Loucy (cell line): ENCODE measurements at regions not wholly inside any gene's neighbourhood (a gene's known extent, or its start where the extent isn't known, plus 50 kb on each side); places are given as distances from the start of the nearest gene placed in this dataset.

Experiments used
- H2AFZ ChIP-seq: fragments of 200-600 bp; sonication (generic); 2 replicates; pipeline ENCODE4 v1.6.0; 2016; ENCODE audit warnings: antibody characterized with exemption, mild to moderate bottlenecking, low read length, moderate library complexity
- H3F3A ChIP-seq: fragments of 200-600 bp; 2 replicates; pipeline ENCODE4 v1.6.0; 2016; ENCODE audit warnings: antibody characterized with exemption, low read depth, mild to moderate bottlenecking
- H3K27me3 ChIP-seq: fragments of 200-600 bp; sonication (generic); 2 replicates; pipeline ENCODE4 v1.6.1; 2014; ENCODE audit warnings: low read length, mild to moderate bottlenecking; ENCODE audit not compliant: insufficient read depth, poor library complexity, severe bottlenecking
- H3K36me3 ChIP-seq: fragments of 200-600 bp; sonication (generic); 2 replicates; pipeline ENCODE4 v1.6.1; 2016; ENCODE audit warnings: low read length; ENCODE audit not compliant: insufficient read depth
- H3K4me1 ChIP-seq: fragments of 200-600 bp; sonication (generic); 2 replicates; pipeline ENCODE4 v1.5.1; 2014; ENCODE audit warnings: low read length, mild to moderate bottlenecking; ENCODE audit not compliant: insufficient read depth, poor library complexity, severe bottlenecking
- H3K4me2 ChIP-seq: fragments of 200-600 bp; sonication (generic); 2 replicates; pipeline ENCODE4 v1.6.0; 2014; ENCODE audit warnings: antibody characterized with exemption, low read length, low read depth, mild to moderate bottlenecking; ENCODE audit not compliant: poor library complexity, severe bottlenecking
- H3K4me3 ChIP-seq: fragments of 200-600 bp; sonication (generic); 2 replicates; pipeline ENCODE4 v1.5.1; 2014; ENCODE audit warnings: low read length, mild to moderate bottlenecking, mixed read lengths; ENCODE audit not compliant: poor library complexity, severe bottlenecking
- H3K79me2 ChIP-seq: fragments of 200-600 bp; sonication (generic); 2 replicates; pipeline ENCODE4 v1.6.1; 2014; ENCODE audit warnings: low read length; ENCODE audit not compliant: insufficient read depth
- H3K9ac ChIP-seq: fragments of 200-600 bp; sonication (generic); 2 replicates; pipeline ENCODE4 v1.6.0; 2014; ENCODE audit warnings: mild to moderate bottlenecking, low read depth, low read length, moderate library complexity; ENCODE audit not compliant: poor library complexity, severe bottlenecking
- H3K9me2 ChIP-seq: fragments of 200-600 bp; sonication (generic); replicated peaks from 2 replicates; pipeline ENCODE4 v1.6.1; 2016; ENCODE audit warnings: low read depth, low read length, mixed read lengths
- H3K9me3 ChIP-seq: fragments of 200-600 bp; sonication (generic); 2 replicates; pipeline ENCODE4 v1.6.1; 2014; ENCODE audit warnings: mild to moderate bottlenecking, antibody characterized with exemption, low read length, low read depth; ENCODE audit not compliant: insufficient read depth
- H4K20me1 ChIP-seq: fragments of 200-600 bp; sonication (generic); 2 replicates; pipeline ENCODE4 v1.6.0; 2014; ENCODE audit warnings: antibody characterized with exemption, low read length, mild to moderate bottlenecking; ENCODE audit not compliant: insufficient read depth, poor library complexity, severe bottlenecking
- EZH2phosphoT487 ChIP-seq: fragments of 200-600 bp; IDR thresholded peaks from 2 replicates; pipeline ENCODE4 v1.6.1; 2018; ENCODE audit warnings: antibody characterized with exemption, mild to moderate bottlenecking, moderate library complexity, borderline replicate concordance
- TF ChIP-seq, protein P1 (sequence below): fragments of 200-600 bp; sonication (generic); conservative IDR thresholded peaks from 2 replicates; pipeline ENCODE4 v1.5.1; 2014; ENCODE audit warnings: mild to moderate bottlenecking, antibody characterized with exemption, low read length

DNA sequence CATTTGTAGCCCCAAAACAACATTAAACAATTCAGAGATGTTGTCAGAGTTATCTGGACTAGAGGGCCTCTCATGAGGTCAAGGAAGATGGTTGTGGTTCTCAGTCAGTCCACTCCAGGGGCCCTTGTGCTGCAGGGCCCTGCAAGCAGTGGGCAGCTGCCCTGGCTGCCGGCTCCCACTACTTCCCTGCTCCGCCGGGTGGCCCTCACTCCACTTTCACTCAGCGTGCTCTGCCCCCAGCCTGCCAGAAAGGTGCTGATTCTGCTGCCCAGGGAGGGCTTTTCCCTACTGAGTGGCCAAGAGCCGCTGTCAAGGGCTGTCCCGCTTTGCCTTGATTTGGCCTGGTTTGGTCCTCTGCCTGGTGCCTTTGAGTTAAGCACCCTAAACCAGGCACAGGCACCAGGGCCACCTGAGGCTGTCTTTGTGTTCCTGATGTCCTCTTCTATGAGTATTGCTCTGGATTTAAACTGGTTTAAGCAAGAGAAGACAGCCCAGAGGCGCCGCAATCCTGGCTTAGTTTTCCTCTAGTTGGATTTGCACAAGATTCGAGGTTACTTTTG is 117.2 kb downstream of the GADD45G start:
- Histone ChIP-seq H3K4me1 (peaks cover 3% of the 10 kb centered on the region), H3K36me3 (no peaks in the 10 kb centered on the region), H3K79me2 (no peaks in the 10 kb centered on the region), H3K4me2 (no peak overlapping the region), H3K4me3 (no peak overlapping the region), H3F3A (no peaks in the 10 kb centered on the region), H3K27me3 (no peaks in the 10 kb centered on the region), H3K9me3 (no peaks in the 10 kb centered on the region), H3K9ac (no peak overlapping the region), H3K9me2 (no peaks in the 10 kb centered on the region), H2AFZ (no peak overlapping the region), H4K20me1 (no peaks in the 10 kb centered on the region)
- no peak for TF ChIP-seq EZH2phosphoT487
- TF ChIP-seq, protein P1, sequence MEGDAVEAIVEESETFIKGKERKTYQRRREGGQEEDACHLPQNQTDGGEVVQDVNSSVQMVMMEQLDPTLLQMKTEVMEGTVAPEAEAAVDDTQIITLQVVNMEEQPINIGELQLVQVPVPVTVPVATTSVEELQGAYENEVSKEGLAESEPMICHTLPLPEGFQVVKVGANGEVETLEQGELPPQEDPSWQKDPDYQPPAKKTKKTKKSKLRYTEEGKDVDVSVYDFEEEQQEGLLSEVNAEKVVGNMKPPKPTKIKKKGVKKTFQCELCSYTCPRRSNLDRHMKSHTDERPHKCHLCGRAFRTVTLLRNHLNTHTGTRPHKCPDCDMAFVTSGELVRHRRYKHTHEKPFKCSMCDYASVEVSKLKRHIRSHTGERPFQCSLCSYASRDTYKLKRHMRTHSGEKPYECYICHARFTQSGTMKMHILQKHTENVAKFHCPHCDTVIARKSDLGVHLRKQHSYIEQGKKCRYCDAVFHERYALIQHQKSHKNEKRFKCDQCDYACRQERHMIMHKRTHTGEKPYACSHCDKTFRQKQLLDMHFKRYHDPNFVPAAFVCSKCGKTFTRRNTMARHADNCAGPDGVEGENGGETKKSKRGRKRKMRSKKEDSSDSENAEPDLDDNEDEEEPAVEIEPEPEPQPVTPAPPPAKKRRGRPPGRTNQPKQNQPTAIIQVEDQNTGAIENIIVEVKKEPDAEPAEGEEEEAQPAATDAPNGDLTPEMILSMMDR = no peak

- H3K9me3 ChIP-seq = no peaks in the 10 kb centered on the region
- H3K4me2 ChIP-seq = no peak overlapping the region
- H3K4me1 ChIP-seq = peaks cover 3% of the 10 kb centered on the region
- TF ChIP-seq EZH2phosphoT487 = no peak
- TF ChIP-seq, protein P1 = no peak
- no peak overlapping the region for H3K4me3 ChIP-seq
- H4K20me1 ChIP-seq = no peaks in the 10 kb centered on the region
- no peak overlapping the region for H2AFZ ChIP-seq
- no peaks in the 10 kb centered on the region for H3F3A ChIP-seq
- no peaks in the 10 kb centered on the region for H3K9me2 ChIP-seq
- no peak overlapping the region for H3K9ac ChIP-seq
- no peaks in the 10 kb centered on the region for H3K27me3 ChIP-seq
- H3K36me3 ChIP-seq = no peaks in the 10 kb centered on the region
- H3K79me2 ChIP-seq = no peaks in the 10 kb centered on the region
Measured at GRCh38 chr9:89722712-89723111, 117.9 kb downstream of the GADD45G start.

- Histone ChIP-seq H2AFZ (no peak overlapping the region), H3K36me3 (no peaks in the 10 kb centered on the region), H3K4me2 (no peak overlapping the region), H3K9me2 (no peaks in the 10 kb centered on the region), H3K27me3 (no peaks in the 10 kb centered on the region), H4K20me1 (no peaks in the 10 kb centered on the region), H3F3A (no peaks in the 10 kb centered on the region), H3K9ac (no peak overlapping the region), H3K9me3 (no peaks in the 10 kb centered on the region), H3K79me2 (no peaks in the 10 kb centered on the region), H3K4me1 (peaks cover 3% of the 10 kb centered on the region), H3K4me3 (no peak overlapping the region)
- TF ChIP-seq EZH2phosphoT487 = no peak
- TF ChIP-seq, protein P1 = no peak
Measured at GRCh38 chr9:89723469-89724100, 118.8 kb downstream of the GADD45G start.
